NB4 (cell line): ENCODE measurements at regions not wholly inside any gene's neighbourhood (a gene's known extent, or its start where the extent isn't known, plus 50 kb on each side); places are given as distances from the start of the nearest gene placed in this dataset.

Source experiments
- DNase-seq: peaks from one replicate; pipeline ENCODE4 v3.0.0; 2010; ENCODE audit warnings: low read depth
- H3K4me3 ChIP-seq: one replicate; pipeline ENCODE4 v1.5.1; 2011; ENCODE audit warnings: mild to moderate bottlenecking, low read depth, low read length, moderate library complexity
- CTCF ChIP-seq: IDR thresholded peaks from one replicate; pipeline ENCODE4 v1.5.1; 2012; ENCODE audit warnings: low read depth, low read length
- MAX ChIP-seq: IDR thresholded peaks from 2 replicates; pipeline ENCODE4 v1.6.1; 2011; ENCODE audit warnings: low read depth, low read length
- MYC ChIP-seq: IDR thresholded peaks from 2 replicates; pipeline ENCODE4 v1.6.1; 2011; ENCODE audit warnings: low read depth, low read length
- POLR2A ChIP-seq: IDR thresholded peaks from 2 replicates; pipeline ENCODE4 v1.6.1; 2011; ENCODE audit warnings: mild to moderate bottlenecking; ENCODE audit not compliant: insufficient read length; ENCODE audit errors: extremely low read depth

GRCh38 chr14:51540364-51540763 lies 111.3 kb upstream of the FRMD6 start:
- DNase-seq, result no peak
- no peak overlapping the region for H3K4me3 ChIP-seq
- TF ChIP-seq MAX, result no peak
- TF ChIP-seq MYC, result no peak
- TF ChIP-seq CTCF, result no peak
- TF ChIP-seq POLR2A, result no peak

GRCh38 chr14:51544471-51544870 lies 107.2 kb upstream of the FRMD6 start:
- no peak for DNase-seq
- TF ChIP-seq MAX, result no peak
- TF ChIP-seq POLR2A, result no peak
- no peak for TF ChIP-seq CTCF
- no peak for TF ChIP-seq MYC
- H3K4me3 ChIP-seq, result no peak overlapping the region

GRCh38 chr14:51544901-51545300 lies 106.8 kb upstream of the FRMD6 start:
- TF ChIP-seq CTCF, result no peak
- no peak for TF ChIP-seq MYC
- no peak for TF ChIP-seq MAX
- no peak for TF ChIP-seq POLR2A

GRCh38 chr14:51545396-51545795 lies 106.3 kb upstream of the FRMD6 start:
- TF ChIP-seq CTCF (no peak), POLR2A (no peak), MAX (no peak)
- no peak for DNase-seq
- no peak overlapping the region for H3K4me3 ChIP-seq

More at GRCh38 chr14:51544901-51545300, 106.8 kb upstream of the FRMD6 start:
- no peak for DNase-seq
- H3K4me3 ChIP-seq, result no peak overlapping the region

- no peak for DNase-seq
- no peak overlapping the region for H3K4me3 ChIP-seq
- TF ChIP-seq POLR2A (no peak), MAX (no peak), CTCF (no peak), MYC (no peak)
Measured at GRCh38 chr14:51546099-51546498, 105.6 kb upstream of the FRMD6 start.
